ENCODE measurements at regions not wholly inside any gene's neighbourhood (a gene's known extent, or its start where the extent isn't known, plus 50 kb on each side); places are given as distances from the start of the nearest gene placed in this dataset.

DNA sequence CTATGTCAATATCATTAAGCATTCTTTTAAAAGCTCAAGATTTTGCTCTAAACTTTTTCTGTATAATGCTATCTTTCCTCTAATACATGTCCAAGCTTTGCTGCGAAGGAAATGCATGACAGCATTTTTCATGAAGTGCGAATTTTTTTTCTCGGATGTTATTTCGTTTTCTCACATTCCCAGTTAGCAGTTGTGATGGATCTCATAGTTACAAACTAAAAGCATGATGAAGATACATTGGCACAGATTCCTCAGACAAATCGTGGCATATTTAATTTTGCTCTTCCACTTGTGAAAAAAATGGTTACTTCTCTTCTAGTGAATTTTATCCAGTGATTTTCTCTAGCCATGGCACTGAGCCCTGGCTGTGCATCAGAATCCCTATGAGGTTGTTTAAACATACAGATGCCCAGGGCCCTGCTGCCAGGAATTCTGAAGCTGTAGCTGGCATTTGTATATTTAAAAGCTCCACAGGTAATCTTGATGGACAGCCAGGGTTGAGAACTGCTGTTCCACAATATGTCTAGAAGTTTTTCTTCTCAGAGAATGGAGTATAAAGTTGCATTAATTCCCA is 299.8 kb upstream of the NEBL start:
- DNase-seq: no peak

DNA sequence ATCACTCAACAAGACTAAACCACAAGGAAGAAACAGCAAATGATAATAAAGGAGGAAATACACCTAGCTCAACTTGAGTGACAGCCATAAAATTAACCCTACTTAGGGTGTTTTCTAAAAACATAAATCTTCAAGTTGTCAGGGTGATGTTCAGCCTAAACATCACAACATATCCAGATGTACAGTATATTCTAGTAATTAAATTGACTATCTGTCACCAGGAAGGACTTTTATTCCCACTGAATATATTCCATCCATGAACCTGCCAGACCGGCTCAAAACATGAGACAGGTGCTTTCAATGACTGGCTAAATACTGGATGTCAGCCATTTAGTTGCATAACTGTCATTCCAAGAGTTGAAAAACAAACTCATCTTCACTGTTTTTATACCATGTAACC is 298.1 kb upstream of the NEBL start:
- DNase-seq: no peak

DNA sequence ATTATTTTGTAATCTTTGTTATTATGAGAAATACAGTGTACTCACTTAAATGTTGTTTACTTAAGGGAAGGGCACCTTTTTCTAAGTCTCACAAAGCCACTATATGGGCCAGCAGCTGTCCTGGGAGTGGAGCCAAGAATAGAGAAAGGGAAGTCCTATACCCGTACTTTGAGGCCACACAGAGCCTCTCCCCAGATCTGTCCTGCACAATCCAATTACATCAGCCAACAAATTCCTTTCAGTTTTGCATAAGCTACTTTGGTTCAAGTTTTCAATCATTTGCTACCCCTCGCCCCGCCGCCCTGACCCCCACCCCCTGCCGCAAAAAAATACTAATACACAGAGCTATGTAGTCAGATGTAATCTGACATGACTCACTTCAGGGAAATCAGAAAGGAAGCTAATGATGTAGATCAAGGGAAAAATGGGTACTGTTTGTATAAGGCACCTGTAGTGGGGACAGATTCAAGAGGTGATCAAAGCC is 297.4 kb upstream of the NEBL start:
- no peak for DNase-seq

DNA sequence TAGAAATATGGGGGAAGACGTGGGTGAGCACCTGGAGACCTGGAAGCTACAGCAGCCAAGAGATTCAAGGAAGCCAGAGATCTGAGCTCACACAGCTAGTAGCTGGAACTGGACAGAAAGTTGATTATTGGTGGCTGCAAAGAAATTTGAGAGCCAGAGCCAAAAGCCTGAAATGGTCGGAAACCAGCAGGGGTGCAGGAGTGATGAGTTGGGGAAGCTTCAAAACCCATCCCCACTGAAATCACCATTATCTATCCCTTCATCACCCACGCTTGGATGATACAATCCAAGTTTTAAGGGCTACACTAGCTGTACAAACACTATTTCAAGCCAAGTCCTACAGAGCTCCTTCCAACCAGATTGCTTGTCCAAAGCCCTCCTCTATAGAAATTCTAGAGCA is 296.1 kb upstream of the NEBL start:
- DNase-seq: no peak

DNA sequence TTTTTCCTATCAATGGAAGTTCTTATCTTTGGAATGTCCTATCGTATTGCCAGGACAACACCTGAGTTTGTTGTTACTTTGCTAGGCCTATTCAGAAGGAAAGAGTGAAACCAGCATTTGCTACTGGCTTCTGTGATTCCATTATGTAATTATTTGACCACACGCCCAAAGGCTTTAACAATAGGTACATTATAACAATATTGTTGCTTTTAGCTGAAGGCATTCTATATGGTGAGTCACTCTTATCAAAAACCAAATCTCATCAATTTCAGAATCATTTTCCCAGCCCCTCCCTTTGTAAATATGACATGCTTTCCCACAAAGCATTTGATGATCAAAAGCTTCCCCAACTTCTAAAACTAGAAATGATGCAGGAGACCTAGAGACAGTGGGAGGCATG is 294.4 kb upstream of the NEBL start:
- DNase-seq: no peak

DNA sequence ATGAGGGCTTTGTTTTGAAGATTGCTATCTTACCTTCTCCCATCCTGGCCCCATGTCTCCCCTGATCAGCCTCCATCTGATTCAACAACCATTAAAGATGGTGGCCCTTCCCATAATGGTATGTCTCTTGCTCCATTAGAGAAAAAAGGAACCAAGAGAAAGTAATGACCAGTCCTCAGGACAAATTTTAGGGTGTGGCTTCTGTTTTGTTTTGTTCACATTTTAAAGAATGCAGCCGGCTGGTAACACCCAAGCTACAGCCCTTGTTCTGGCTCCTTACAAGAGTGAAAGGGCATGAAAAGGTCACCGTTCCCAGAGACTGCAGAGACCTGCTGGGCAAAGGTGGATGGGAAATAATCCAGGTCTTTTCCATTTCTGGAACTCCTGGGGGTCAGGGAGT is 287.9 kb upstream of the NEBL start:
- DNase-seq: no peak

DNA sequence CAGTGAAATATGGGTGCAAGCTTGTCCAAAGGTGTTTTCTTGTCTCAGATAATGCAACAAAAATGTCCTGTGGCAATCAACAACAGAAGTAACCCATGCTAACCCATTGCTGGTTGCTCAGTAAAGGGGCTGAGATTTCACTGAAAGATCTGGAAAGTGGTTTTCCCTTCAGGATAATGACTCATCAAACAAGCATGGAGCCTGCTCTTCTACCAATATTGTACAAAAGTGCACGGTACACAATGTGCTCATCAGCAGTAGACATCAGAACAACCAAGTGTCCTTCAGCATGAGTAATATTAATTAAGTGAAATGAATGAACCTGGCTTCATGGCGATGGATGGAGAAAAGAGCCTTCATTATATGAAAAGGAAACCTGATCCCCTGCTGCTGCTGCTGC is 287.1 kb upstream of the NEBL start:
- DNase-seq: no peak

DNA sequence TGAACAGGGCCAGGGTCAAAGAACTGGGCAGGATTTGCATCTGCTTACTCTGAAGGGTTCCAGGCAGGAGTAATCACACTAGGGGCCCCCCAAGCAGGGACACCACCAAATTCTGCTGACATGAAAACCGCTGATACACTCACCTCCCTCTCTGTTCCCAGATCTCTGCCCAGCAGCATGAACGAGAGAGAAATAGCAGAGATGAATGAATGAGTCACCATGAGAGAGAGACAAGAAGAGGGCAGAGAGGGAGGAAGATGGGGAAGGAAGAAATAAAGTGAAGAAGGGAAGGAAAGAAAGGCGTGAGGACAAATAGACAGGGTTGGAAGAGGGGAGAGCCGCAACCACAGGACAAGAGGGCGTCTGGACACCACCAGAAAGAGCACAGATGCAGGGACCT is 285.9 kb upstream of the NEBL start:
- no peak for DNase-seq

DNA sequence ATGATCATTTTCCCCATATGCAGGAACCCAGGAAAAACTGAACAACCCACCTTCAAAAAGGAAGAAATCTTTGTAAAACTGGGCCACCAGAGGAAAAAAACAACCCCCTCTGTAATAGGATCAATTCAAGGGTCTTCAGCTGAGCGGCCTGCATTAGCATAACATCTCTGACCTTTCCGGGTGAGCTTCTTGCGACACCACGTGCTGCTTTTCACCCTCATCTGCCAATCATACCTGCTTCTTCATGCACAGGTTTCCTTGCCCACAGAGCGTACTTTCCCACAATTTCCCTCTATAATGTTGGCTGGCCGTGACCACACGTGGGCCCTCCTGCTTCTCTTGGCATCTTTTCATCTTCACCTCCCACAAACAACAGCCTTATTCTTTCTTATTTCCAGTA is 284.3 kb upstream of the NEBL start:
- no peak for DNase-seq

DNA sequence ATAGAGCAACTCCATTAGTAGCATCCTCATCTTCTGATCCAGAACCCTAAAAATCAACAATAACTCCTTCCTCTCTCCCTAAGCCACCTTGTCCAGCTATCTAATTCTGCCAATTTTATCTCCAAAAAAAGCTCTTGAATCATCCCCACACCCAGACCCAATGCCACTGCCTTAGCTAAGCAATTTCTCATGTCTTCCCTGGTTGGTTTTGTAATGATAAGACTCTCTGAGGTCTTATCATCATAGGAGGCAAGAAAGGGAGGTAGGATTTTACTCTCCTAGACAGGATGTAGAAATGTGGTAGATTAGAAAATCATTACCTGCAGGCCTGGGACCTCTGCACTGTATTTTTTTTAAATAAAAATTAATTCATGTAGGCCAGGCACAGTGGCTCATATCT is 283.5 kb upstream of the NEBL start:
- DNase-seq: no peak

DNA sequence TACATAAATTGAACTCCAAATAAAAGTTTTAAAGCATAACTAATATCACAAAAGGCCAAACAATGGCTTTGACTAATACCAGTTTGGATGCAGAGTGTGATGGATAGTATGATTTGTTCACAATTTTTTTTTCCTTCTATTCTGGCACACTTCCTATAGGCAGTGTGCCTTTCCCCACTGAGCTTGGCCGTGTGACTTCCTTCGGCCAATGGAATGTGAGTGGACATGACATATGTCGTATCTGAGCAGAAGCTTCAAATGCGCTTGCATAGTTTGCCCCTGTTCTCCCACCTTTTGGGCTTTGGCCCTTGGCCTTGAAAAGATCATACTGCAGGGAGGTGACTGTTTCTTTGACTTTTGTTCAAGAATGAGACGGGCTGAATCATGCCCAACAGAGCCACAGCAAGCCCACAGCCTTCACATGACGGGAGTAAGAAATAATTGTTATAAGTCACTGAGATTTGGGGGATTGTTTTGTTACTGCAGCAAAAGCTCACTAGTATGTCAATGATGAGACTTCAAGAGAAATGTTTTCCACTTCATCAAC is 279.9 kb upstream of the NEBL start:
- DNase-seq: no peak

DNA sequence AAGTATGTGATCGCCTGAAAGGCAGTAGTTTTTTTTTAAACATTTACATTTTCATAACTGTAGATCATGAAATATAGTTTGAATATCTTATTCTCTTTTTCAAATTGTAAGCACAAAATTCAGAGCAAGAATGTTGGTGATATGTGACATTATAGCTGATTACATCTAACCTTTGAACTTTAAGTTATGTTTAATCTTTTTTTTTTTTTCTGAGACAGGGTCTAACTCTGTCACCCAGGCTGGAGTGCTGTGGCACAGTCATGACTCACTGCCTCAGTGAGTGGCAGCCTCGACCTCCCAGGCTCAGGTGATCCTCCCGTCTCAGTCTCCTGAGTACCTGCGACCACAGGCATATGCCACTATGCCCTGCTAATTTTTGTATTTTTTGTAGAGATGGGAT is 278.7 kb upstream of the NEBL start:
- DNase-seq: no peak

DNA sequence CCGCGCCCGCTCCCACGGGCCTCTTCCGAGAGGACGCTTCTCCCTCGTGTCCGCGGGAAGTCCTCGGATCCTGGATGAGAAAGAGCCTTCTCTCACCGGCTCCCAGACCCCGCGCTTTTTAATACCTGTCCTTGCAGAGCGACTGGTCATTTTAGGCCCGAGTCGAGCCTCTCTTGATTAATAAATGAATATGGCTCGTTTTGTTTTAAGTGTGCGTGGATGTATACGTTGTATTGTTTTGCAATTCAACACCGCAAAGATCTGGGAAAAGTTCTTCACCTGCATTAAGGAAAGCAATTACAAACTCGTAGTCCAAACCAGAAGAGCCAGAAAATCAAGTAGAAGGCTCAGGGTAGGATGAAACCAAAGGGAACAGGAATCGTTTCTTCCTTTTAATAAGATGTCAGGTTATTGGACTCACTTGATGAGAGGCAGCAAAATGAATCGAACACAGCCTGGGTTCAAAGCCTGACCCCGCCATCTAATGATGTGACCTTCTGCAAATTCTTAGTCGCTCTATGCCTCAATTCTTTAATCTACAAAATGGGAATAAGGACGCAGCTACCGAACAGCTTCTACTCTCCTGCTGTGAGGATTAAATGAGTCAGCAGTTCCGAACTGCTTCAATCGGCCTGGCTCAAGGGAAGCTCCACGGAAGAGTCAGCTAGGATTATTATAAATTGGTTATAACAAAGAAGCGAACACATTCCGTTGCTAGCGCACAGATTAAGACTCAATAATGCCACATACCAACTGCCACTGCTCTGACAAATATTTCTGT is 277.8 kb upstream of the NEBL start:
- DNase-seq: no peak

DNA sequence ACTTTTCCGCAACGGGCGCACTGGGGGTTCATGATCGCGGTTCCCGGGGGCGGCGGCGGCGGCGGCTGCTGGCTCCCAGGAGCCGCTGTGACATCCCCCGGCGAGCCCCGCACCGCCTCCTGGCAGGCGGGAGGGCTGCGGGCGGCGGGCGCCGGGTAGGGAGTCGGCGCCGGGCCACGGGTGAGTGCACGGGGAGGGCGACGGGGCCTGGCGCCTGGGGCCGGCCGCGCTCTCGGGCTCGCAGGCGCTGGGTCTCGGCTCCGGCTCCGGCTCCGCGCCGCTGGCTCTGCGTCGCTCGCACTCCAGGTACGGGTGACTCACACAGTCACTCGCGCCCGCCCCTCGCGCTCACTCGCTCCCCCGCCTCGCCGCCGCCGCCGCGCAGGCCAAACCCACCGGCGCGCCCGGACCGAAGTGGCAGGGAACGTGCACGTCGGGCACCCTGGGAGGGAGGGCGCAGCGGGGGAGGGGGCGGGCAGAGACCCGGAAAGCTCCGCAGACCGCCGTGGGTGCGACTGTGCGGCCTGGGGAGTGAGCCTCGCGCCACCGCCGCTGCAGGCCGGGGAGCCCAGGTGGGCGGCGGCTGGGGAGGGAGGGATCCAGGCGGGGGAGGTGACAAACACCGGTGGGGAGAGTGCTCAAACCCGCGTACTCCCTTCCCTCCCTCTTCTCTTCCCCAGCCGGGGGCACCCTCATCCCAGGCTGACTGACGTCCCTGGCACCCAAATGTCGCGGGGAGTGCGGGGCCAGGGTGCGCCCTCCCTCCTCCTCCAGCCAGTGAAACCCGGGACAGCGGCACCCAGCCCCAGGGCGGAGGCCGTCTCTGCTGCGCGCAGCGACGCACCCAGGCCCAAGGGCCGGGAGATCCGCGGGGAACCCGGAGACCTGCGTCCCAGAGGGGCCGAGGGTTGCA is 276.9 kb upstream of the NEBL start:
- peak; percentile 72 for DNase-seq

DNA sequence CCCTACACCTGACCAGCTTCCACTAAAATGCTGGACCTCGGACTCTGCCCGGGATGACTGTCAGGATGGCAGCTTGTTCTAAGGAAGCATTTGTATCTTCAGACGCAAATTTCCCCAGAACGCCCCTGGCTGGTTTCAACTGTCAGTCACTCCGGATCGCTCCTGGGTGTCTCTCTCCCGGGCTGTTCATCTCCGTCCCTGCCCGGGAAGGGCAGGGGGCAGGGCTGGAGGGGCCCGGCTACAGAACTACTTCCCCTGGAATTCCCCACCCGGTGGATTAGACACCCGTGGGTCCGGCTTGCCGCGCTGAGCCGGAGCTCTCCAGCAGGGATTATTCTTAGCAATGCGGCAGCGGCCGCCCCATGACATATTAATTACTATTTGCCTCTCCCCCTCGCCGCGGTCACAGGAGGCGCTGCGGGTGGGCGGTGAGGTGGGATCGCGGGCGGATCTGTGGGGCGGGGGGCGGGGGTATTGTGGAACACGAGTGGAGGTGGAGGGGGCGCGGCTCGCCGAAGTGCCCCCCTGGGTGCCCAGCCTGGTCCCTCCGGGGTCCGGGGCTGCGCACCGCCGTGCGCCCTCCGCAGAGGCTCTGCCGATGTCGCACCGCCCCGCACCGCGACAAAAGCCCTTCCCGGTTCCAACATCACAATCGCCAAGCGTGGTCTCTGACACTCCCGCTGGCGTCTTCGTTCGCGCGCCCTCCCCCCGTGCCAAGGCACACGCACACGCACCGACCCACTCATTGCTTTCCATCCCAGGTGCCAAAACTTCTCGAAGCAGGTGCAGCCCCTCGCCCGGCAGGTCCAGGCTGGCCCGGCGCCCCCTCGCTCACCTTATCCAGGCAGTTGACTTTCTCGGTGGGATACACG is 276.1 kb upstream of the NEBL start:
- DNase-seq: no peak

DNA sequence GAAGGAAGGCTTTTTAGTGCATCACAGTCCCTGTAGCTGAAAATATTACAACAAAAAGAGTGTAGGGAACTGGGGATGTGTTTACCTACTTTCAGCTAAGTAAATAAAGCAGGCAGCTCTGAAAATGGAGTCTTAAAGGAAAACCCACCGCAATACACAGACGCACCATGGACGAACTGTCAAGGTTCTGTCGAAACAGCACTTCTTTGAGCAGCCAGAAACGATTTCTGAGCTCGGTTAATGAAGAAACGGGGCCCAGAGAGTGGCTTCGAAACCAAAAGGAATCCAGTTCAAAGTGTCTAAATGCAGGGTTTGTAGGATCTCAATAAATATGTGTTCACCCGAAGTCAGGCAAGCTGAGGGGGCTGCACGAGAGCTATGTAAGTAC is 275.4 kb upstream of the NEBL start:
- DNase-seq: no peak

DNA sequence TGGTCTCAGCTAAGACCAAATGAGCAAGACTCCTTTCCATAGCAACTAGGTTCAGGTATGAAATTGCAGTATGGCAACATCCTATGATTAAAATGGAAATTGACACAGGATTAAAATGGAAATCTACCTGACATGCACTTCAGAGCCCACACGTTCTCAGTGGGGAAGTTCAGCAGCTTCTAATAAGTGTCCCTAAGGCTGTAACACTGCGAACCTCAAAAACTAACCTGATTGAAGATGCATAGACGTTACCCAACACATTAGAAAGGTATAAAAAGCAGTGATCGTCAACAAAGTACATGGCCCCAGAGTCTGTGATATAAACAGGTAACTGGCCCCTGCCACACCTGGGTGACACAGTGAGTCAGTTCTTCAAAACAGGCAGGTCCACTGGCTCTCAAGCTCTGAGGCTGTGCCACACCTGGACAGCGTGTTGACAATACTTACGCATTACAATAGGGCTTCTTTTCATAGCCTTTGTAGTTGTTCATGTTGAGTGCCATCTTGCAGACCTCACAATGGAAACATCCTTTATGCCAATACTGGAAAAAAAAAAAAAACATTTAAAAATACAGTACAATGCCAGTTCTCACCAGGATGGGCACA is 274.9 kb upstream of the NEBL start:
- DNase-seq: no peak

DNA sequence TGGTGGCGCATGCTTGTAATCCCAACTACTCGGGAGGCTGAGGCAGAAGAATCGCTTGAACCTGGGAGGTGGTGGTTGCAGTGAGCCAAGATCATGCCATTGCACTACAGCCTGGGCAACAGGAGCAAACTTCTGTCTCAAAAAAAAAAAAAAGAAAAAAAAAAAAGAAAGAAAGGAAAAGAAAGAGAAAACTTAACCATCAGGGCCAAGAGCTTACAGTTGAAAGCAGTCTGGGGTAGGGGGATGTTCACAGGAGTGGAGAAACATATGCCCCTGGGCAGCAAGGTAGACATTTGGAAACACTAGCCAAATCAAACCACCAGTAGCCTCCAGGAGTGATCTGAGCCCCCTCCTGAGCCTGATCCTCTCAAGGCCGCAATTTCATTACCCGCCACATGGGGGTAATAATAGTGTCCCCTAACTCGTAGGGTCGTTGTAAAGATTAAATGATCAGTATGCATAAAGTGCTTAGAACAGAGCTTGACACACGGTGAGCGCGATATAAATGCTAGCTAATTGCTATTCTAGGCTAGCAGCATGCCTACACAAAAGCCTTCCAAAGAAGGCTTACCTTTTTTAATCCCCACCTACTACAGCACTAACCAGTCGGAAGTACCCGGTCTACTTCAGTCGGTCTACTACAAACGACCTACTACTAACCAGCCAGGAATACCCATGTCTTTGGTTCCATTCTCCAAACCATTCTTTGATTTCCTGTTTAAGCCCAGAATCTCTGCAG is 274.3 kb upstream of the NEBL start:
- DNase-seq: no peak

DNA sequence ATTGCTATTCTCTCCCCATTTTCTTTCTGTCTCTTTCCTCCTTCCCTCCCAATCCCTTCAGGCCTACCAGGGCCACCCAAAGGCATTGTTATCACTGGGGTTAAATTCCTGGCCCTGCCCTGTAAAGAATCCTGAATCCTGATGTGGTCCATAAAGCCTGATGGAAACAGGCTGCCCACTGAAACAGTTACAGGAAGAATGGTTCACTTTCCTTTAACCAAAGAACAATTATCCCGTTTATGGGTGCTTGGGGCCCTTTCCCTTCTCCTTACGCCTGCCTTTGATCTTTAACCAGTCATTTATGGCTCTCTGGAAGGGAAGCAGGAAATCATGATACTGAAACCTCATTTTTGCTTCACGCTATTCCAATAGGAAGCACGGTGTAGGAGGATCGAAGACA is 273.1 kb upstream of the NEBL start:
- no peak for DNase-seq

DNA sequence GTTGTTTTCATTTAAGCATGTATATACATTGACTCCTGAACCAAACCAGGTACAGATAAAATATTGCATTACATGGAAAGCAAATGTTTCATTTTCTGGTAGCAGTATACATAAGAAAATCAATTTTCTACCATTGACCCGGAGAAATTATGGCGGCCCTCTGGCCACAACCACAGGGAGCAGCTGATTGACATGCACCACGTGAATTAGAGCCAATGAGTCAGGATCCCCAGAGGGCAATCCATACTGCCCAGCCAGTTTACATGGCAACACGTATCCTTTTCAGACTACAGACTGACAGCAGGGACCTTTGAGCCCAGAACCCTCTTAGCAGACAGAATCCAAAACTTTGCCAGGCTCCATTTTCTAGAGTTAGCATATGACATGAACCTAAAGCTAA is 272.2 kb upstream of the NEBL start:
- no peak for DNase-seq

DNA sequence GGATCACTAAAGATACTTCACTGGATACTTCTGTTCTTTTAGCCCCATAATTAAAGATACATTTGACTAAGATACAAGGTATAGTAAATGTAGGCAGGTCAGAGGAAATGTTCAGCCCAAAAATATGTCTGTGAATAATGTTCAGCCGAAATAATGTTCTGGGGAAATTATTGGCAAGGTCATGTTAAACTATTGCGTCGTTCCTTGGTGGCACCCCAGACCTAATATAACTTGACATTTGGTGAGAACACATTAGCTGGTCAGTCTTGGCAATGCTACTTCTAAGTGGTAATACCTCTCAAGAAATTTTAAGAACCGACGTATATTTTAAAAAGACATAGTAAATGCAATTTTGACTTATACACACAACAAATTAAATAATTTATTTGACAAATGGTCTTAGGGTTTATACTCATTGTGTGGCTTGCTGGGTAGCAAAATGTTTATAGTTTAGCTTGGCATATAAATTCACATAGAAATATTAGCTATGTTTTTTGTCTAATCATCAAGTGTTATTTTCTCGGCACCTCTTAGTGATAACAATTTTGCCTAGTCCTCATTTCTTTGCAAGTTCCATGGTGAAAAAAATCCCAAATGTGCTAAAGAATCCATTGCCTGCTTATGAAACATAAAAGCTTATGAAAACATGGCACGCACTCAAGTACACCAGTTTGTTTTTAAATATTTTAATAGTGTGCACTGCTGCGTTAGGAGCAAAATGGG is 270.3 kb upstream of the NEBL start:
- no peak for DNase-seq

Measured in activated CD8-positive, alpha-beta memory T cell treated with anti-CD3 and anti-CD28 coated beads, Interleukin-2, amount 50 U/mL, for 48 hours (primary cell).